ENCODE measurements at regions not wholly inside any gene's neighbourhood (a gene's known extent, or its start where the extent isn't known, plus 50 kb on each side); places are given as distances from the start of the nearest gene placed in this dataset.

- no peak for DNase-seq
These were observed 123.0 kb upstream of the PKDCC start for GRCh38 chr2:41924709-41925408.

- no peak for DNase-seq
These were observed 122.1 kb upstream of the PKDCC start for GRCh38 chr2:41925712-41926111.

GRCh38 chr2:41926614-41927580, 120.9 kb upstream of the PKDCC start:
- DNase-seq: no peak

GRCh38 chr2:41927581-41928264, 120.1 kb upstream of the PKDCC start:
- no peak for DNase-seq

GRCh38 chr2:41928526-41928925, 119.3 kb upstream of the PKDCC start:
- no peak for DNase-seq

- no peak for DNase-seq
These were observed 116.8 kb upstream of the PKDCC start for GRCh38 chr2:41930807-41931566.

GRCh38 chr2:41932241-41933045, 115.4 kb upstream of the PKDCC start:
- no peak for DNase-seq

- no peak for DNase-seq
These were observed 114.8 kb upstream of the PKDCC start for GRCh38 chr2:41933046-41933420.

- DNase-seq: no peak
These were observed 114.1 kb upstream of the PKDCC start for GRCh38 chr2:41933585-41934320.

GRCh38 chr2:41934329-41934958, 113.4 kb upstream of the PKDCC start:
- no peak for DNase-seq

GRCh38 chr2:41935002-41935401, 112.8 kb upstream of the PKDCC start:
- DNase-seq: no peak

- DNase-seq: no peak
These were observed 112.0 kb upstream of the PKDCC start for GRCh38 chr2:41935825-41936224.

- no peak for DNase-seq
These were observed 110.9 kb upstream of the PKDCC start for GRCh38 chr2:41936771-41937463.

- no peak for DNase-seq
These were observed 110.3 kb upstream of the PKDCC start for GRCh38 chr2:41937464-41937906.

- DNase-seq: no peak
These were observed 109.7 kb upstream of the PKDCC start for GRCh38 chr2:41937921-41938708.

- no peak for DNase-seq
These were observed 107.6 kb upstream of the PKDCC start for GRCh38 chr2:41940060-41940744.

- no peak for DNase-seq
These were observed 107.1 kb upstream of the PKDCC start for GRCh38 chr2:41940745-41941063.

- DNase-seq: no peak
These were observed 106.0 kb upstream of the PKDCC start for GRCh38 chr2:41941831-41942230.

- no peak for DNase-seq
These were observed 105.5 kb upstream of the PKDCC start for GRCh38 chr2:41942278-41942677.
